HL-60 (cell line): ENCODE measurements at regions not wholly inside any gene's neighbourhood (a gene's known extent, or its start where the extent isn't known, plus 50 kb on each side); places are given as distances from the start of the nearest gene placed in this dataset.

Experiments
- GABPA ChIP-seq: IDR thresholded peaks from 2 replicates; pipeline ENCODE4 v1.6.1; 2012; ENCODE audit warnings: low read depth
- POLR2AphosphoS5 ChIP-seq: IDR thresholded peaks from 2 replicates; pipeline ENCODE4 v1.6.1; 2012; ENCODE audit warnings: low read depth
- SPI1 ChIP-seq: IDR thresholded peaks from 2 replicates; pipeline ENCODE4 v1.6.1; 2012; ENCODE audit warnings: low read depth, mild to moderate bottlenecking, borderline replicate concordance
- TF ChIP-seq, protein P1 (sequence below): IDR thresholded peaks from one replicate; pipeline ENCODE4 v1.5.1; 2011; ENCODE audit warnings: low read length, control low read depth, inconsistent platforms; ENCODE audit not compliant: insufficient read depth
- TF ChIP-seq, protein P2 (sequence below): IDR thresholded peaks from 2 replicates; pipeline ENCODE4 v1.6.1; 2012; ENCODE audit warnings: low read depth; ENCODE audit not compliant: insufficient replicate concordance

DNA sequence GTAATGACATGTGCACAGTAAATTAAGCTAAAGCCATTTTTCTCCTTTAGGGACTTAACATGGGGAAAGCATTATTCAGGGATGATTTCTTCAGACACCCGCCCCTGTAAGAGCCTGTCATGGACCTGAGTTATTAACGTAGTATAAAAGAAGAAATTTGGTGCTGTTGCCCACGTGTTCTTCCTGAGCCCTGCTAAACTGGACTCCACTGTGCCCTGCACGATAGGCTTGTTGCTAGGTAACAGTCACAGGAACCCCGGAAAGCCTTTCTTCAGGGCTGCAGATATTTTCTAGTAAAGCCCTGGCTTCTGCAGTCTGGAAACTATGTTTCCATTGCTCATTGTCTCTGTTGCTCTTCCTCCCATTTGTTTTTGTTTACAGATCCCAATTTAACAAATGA lies 157.9 kb downstream of the LRRC30 start:
- TF ChIP-seq, protein P1, sequence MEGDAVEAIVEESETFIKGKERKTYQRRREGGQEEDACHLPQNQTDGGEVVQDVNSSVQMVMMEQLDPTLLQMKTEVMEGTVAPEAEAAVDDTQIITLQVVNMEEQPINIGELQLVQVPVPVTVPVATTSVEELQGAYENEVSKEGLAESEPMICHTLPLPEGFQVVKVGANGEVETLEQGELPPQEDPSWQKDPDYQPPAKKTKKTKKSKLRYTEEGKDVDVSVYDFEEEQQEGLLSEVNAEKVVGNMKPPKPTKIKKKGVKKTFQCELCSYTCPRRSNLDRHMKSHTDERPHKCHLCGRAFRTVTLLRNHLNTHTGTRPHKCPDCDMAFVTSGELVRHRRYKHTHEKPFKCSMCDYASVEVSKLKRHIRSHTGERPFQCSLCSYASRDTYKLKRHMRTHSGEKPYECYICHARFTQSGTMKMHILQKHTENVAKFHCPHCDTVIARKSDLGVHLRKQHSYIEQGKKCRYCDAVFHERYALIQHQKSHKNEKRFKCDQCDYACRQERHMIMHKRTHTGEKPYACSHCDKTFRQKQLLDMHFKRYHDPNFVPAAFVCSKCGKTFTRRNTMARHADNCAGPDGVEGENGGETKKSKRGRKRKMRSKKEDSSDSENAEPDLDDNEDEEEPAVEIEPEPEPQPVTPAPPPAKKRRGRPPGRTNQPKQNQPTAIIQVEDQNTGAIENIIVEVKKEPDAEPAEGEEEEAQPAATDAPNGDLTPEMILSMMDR, result no peak
- no peak for TF ChIP-seq SPI1
- TF ChIP-seq, protein P2, sequence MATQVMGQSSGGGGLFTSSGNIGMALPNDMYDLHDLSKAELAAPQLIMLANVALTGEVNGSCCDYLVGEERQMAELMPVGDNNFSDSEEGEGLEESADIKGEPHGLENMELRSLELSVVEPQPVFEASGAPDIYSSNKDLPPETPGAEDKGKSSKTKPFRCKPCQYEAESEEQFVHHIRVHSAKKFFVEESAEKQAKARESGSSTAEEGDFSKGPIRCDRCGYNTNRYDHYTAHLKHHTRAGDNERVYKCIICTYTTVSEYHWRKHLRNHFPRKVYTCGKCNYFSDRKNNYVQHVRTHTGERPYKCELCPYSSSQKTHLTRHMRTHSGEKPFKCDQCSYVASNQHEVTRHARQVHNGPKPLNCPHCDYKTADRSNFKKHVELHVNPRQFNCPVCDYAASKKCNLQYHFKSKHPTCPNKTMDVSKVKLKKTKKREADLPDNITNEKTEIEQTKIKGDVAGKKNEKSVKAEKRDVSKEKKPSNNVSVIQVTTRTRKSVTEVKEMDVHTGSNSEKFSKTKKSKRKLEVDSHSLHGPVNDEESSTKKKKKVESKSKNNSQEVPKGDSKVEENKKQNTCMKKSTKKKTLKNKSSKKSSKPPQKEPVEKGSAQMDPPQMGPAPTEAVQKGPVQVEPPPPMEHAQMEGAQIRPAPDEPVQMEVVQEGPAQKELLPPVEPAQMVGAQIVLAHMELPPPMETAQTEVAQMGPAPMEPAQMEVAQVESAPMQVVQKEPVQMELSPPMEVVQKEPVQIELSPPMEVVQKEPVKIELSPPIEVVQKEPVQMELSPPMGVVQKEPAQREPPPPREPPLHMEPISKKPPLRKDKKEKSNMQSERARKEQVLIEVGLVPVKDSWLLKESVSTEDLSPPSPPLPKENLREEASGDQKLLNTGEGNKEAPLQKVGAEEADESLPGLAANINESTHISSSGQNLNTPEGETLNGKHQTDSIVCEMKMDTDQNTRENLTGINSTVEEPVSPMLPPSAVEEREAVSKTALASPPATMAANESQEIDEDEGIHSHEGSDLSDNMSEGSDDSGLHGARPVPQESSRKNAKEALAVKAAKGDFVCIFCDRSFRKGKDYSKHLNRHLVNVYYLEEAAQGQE, result no peak
- no peak for TF ChIP-seq POLR2AphosphoS5
- TF ChIP-seq GABPA, result no peak
